HuH-7.5 (cell line): ENCODE measurements at regions not wholly inside any gene's neighbourhood (a gene's known extent, or its start where the extent isn't known, plus 50 kb on each side); places are given as distances from the start of the nearest gene placed in this dataset.

ENCODE experiments used
- DNase-seq: peaks from one replicate; pipeline ENCODE4 v3.0.0; 2011; ENCODE audit warnings: low spot score

GRCh38 chr7:123401295-123401694, 133.1 kb downstream of the IQUB start:
- DNase-seq, result no peak

- no peak for DNase-seq
These were observed 134.2 kb downstream of the IQUB start for GRCh38 chr7:123400196-123400595.

- DNase-seq, result no peak
These were observed 135.5 kb downstream of the IQUB start for GRCh38 chr7:123398921-123399320.

- DNase-seq, result no peak
These were observed 136.6 kb downstream of the IQUB start for GRCh38 chr7:123397746-123398338.

GRCh38 chr7:123393623-123394022, 140.8 kb downstream of the IQUB start:
- no peak for DNase-seq

- no peak for DNase-seq
These were observed 162.0 kb downstream of the IQUB start for GRCh38 chr7:123372368-123372767.

- DNase-seq, result peak; percentile 19
These were observed 166.8 kb downstream of the IQUB start for GRCh38 chr7:123367484-123368122.

GRCh38 chr7:123367031-123367430, 167.3 kb upstream of the SLC13A1 start:
- no peak for DNase-seq

GRCh38 chr7:123366626-123367025, 166.9 kb upstream of the SLC13A1 start:
- DNase-seq, result no peak

- DNase-seq, result no peak
These were observed 160.9 kb upstream of the SLC13A1 start for GRCh38 chr7:123360631-123361030.

- peak; percentile 10 for DNase-seq
These were observed 155.9 kb upstream of the SLC13A1 start for GRCh38 chr7:123355576-123356190.

- no peak for DNase-seq
These were observed 153.2 kb upstream of the SLC13A1 start for GRCh38 chr7:123352973-123353372.

GRCh38 chr7:123351516-123352505, 152.0 kb upstream of the SLC13A1 start:
- no peak for DNase-seq

- no peak for DNase-seq
These were observed 151.3 kb upstream of the SLC13A1 start for GRCh38 chr7:123351027-123351426.

GRCh38 chr7:123348690-123349089, 148.9 kb upstream of the SLC13A1 start:
- DNase-seq, result no peak

- DNase-seq, result no peak
These were observed 147.0 kb upstream of the SLC13A1 start for GRCh38 chr7:123346766-123347165.

GRCh38 chr7:123343611-123344010, 143.8 kb upstream of the SLC13A1 start:
- DNase-seq, result no peak

- no peak for DNase-seq
These were observed 141.3 kb upstream of the SLC13A1 start for GRCh38 chr7:123341102-123341501.

- no peak for DNase-seq
These were observed 138.9 kb upstream of the SLC13A1 start for GRCh38 chr7:123338688-123339087.

- no peak for DNase-seq
These were observed 130.3 kb upstream of the SLC13A1 start for GRCh38 chr7:123329988-123330643.

- DNase-seq, result no peak
These were observed 127.9 kb upstream of the SLC13A1 start for GRCh38 chr7:123327661-123328060.

GRCh38 chr7:123324283-123324682, 124.5 kb upstream of the SLC13A1 start:
- no peak for DNase-seq
